GM12865 (cell line): ENCODE measurements at regions not wholly inside any gene's neighbourhood (a gene's known extent, or its start where the extent isn't known, plus 50 kb on each side); places are given as distances from the start of the nearest gene placed in this dataset.

ENCODE experiments used
- DNase-seq: peaks from one replicate; pipeline ENCODE4 v3.0.0; 2010; ENCODE audit warnings: low read depth
- H3K4me3 ChIP-seq: 2 replicates; pipeline ENCODE4 v1.5.1; 2011; ENCODE audit warnings: mild to moderate bottlenecking, low read depth, low read length, control low read depth
- CTCF ChIP-seq: IDR thresholded peaks from 2 replicates; pipeline ENCODE4 v1.5.1; 2011; ENCODE audit warnings: low read length, control low read depth, low read depth, inconsistent platforms; ENCODE audit not compliant: insufficient read depth; ENCODE audit errors: missing control alignments

- no peak for DNase-seq
Observed at GRCh38 chr4:180041576-180041975, 2201.6 kb upstream of the TENM3 start.

GRCh38 chr4:180052629-180053028 is 2190.6 kb upstream of the TENM3 start:
- H3K4me3 ChIP-seq = no peak overlapping the region
- TF ChIP-seq CTCF = no peak
- DNase-seq = no peak

More at GRCh38 chr4:180041576-180041975, 2201.6 kb upstream of the TENM3 start:
- H3K4me3 ChIP-seq = no peak overlapping the region
- no peak for TF ChIP-seq CTCF

- DNase-seq = no peak
Observed at GRCh38 chr4:180054291-180054690, 2188.9 kb upstream of the TENM3 start.

GRCh38 chr4:180057299-180057721 is 2185.9 kb upstream of the TENM3 start:
- H3K4me3 ChIP-seq = peak overlapping the region; percentile 73; the same call in 1 of the 2 replicates
- TF ChIP-seq CTCF = peak; percentile 32
- peak; percentile 7 for DNase-seq

More at GRCh38 chr4:180054291-180054690, 2188.9 kb upstream of the TENM3 start:
- H3K4me3 ChIP-seq = no peak overlapping the region
- TF ChIP-seq CTCF = no peak

DNA sequence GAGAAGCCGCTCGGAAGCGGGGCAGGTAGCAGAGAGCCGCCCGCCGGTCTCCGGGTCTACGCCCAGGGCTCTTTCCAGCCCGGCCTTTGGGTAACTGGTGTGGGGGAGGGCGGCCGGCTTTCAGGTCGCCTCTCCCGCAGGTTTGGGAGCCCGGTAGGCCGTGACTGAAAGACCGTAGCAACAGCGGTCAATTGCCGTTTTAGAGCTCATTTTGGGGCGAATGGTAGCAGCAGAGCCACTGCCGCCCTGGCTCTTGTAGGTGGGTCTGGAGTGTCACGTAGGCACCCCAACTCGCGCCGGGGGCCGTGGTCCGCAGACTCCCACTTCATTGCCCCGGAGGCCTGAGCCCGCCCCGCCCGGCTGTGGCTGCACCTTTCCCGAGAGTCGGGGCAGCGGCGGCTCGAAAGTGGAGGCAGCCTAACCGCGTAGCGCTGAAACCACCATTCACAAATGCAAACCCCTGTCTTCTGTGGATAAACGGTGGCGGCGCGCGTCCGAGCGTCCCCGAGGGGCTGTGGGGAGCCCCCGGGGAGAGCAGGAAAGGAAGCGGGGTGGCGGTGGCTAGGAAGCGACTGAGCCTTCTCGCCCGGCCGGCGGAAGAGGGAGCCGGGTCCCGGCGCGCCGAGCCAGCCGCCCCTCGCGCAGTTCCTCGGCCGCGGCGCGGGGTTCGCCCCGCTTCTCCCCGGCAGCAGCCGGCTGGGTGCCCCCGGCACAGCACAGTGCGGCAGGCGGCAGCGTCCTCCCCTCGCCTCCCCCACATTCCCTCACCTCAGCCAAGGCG is 2185.1 kb upstream of the TENM3 start:
- no peak for TF ChIP-seq CTCF
- DNase-seq = peak; percentile 57

DNA sequence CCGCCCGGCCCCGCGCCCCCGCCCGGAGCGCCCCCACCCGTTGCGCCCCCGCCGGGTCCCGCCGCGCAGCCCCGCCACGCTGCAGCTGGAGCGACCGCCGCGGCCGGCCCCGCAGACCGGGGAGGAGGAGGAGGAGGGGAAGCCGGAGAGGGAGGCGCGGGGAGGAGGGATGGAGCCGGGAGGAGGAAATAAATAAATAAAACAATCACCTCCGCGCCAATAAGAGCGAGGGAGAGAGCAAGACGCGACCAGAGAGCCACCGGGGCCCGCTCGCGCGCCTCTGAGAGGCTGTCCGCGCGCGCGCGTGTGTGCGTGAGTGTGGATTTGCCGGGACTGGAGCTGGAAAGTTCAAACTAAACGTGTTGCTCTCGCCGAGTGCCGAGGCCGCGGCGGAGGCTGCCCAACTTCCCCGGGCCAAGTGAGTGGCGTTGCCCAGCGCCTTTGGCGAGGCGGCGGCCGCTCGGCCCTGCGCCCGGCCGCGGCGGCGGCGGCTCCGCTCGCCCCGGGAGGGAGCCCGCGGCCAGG is 2184.4 kb upstream of the TENM3 start:
- no peak for TF ChIP-seq CTCF
- DNase-seq = peak; percentile 48
- peak overlapping the region; percentile 59 for H3K4me3 ChIP-seq

More for the DNA sequence above, 2185.1 kb upstream of the TENM3 start:
- H3K4me3 ChIP-seq = peak overlapping the region; percentile 73
